ENCODE measurements at regions not wholly inside any gene's neighbourhood (a gene's known extent, or its start where the extent isn't known, plus 50 kb on each side); places are given as distances from the start of the nearest gene placed in this dataset.

DNA sequence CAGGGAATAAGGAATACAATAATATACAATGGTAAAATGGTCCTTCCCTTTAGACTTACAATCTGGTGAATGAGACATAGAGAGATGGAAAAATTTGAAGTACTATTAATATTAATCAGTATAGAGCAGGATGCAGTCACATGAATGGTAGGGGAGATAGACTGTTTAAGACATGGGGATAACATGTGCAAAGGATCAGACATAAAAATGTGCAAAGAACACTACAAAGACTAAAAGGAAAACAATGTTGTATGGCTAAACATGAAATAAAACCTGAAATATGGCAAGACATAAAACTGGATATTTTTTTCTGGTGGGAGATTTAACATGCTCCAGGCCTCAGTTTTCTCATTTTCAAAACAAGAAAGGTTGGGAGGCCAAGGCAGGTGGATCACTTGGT lies 182.4 kb upstream of the DPT start:
- in situ Hi-C loops (cut with HindIII; ENCODE audit: low sequenced_read_pairs), result no loop called here

DNA sequence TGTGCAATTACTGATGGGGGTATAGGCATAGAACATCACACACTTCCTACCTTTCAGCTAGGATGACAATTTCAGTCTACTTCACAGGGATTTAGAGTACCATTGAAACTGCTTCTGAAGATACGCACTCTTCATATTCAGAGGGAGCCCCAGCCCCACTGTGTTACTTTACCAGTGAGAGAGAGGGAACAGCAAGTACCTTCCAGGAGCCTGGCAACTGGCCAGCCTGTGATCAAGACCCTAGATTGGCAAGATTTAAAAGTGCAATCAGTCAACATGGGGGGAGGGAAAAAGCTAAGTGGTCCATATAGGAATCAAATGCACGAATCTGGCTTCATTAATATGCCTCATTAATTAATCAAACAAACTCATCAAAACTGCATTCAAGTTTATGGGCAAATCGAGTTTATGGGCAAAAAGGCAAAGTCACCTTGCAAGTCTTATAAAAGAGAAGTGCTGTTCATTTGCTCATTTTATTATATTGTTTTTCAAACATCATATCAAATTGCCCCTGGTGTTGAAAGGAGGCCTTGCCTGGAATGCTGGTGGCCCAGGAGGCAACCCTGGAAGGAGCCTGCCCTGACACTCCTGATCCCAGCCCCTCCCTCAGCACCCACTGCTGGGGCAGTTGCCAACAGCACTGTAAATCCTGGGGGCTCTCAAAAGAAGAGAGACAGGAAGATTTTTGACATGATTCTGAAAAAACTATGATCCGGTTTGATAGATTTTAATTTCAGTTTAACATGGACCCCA lies 184.9 kb upstream of the DPT start:
- in situ Hi-C loops (cut with HindIII; ENCODE audit: low sequenced_read_pairs), result no loop called here

DNA sequence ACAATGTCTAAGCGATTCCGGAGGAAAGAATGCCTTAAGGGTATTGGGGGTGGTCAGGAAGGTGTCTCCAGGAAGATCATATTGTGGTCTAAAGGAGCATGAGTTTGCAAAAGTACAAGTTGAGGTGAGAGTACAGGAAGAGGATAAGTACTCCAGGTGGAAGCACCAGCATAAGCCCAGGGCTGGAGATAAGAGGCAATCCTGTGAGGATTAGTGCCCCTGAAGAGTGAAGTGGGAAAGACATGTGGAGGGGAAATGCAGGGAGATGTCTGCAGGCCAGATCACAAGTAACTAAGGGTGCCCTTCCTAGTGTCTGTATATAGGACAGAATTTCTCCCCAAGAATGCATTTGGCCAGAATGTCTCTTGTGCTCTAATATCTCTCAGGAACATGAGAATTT lies 188.3 kb upstream of the DPT start:
- in situ Hi-C loops (cut with HindIII; ENCODE audit: low sequenced_read_pairs), result no loop called here

DNA sequence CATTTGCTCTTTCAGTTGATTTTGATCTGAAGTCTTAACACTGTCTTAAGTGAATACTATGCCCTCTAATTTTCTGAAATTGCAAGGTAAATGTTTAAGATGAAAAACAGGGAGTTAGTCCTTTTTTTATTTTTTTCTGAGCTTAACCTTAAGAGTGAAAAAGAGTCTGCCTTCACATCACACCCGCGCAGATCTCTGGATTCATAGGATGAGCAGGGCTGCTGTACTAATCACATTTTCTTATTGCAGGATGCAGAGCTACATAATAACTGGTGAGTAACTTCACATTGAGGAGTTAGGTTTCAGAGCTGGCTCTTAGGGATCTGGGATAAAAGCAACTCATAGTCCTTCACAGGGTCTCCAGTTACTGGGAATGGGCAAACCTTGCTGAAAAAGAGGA lies 188.7 kb upstream of the ATP1B1 start:
- in situ Hi-C loops (cut with HindIII; ENCODE audit: low sequenced_read_pairs), result no loop called here

DNA sequence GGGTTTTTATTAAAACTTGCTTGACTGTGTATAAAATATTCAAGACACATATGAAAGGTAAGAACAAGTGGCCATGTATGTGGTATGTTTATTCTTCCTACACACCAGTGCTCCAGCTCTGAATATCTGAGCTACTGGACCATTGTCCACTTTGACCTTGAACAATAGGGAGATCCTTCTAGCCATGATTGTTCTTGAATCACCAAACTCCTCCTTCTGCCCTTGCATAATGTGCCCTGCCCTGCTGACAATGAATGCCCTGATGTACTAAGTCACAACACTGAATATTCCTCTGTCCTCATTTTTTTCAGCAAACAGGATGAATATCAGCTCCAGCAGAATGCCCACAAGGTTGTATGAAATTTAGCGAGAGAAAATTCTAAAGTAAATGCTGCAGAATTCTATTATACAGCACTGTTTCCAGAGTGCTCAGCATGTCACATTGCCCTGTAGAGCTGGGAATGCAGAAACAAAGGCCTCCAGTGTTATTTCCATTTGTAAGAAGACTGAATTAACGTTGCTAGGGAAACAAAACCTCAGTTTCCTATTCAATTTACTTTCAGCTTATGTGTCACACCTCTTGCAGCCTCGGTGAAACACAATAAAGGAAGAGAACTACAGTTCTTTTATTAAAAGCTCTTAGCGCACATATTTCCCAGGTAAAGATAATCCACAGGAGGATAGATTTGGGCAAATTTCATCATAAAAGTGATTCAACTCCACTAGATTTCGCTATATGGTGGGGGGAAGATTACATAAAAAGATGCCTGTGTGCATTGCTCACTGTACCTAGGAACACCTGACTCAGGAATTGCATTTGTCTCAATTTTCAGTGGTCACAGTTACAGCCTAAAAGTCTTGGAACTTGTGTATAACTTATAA lies 187.4 kb upstream of the ATP1B1 start:
- in situ Hi-C loops (cut with HindIII; ENCODE audit: low sequenced_read_pairs), result no loop called here

DNA sequence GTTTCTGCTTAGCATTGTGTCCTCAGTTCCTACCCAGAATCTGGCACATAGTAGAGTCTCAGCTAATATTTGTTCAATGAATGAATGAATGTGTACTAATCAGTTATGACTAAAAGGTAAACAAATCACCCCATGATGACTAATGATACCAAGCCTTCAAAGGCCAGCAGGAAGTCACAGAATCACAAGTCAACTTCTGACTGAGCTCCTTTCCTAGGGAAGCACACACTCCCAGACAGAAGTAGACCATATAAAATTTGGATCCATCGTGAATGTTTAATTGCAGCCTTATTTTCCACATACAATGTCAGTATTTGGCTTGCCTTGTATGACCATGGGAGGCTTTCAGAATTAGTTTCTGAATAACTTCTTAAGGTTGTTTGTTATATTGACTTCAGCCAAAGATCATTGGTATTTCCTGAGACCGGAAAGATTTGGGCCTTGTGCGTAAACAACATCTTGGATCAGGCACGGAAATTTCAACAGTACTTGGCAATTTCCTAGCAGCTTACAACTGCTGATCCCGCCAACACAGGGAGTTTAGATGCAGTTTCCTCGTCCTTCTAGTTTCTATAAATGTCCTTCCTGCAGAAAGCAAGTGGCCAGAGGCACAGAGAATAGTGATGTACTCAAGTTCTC lies 185.9 kb upstream of the ATP1B1 start:
- in situ Hi-C loops (cut with HindIII; ENCODE audit: low sequenced_read_pairs), result no loop called here

DNA sequence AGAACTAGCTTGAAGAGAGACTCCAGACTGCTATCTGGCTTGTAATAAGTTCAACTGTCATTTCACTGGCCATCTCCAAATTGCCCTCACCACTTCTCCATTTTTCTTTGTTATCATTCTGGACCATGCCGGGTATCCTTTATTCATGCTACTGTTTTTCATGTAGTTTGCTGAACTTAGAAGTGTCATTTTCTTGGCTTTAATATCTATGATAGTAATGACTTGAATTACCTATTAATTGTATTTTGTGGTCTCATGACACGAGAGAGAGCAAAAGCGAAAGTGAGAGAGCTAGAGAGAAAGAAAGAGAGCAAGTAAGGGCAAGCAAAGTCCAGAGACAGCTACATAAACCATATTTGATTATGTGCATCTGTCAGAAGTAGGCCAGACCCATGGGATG lies 184.9 kb upstream of the ATP1B1 start:
- in situ Hi-C loops (cut with HindIII; ENCODE audit: low sequenced_read_pairs), result no loop called here

DNA sequence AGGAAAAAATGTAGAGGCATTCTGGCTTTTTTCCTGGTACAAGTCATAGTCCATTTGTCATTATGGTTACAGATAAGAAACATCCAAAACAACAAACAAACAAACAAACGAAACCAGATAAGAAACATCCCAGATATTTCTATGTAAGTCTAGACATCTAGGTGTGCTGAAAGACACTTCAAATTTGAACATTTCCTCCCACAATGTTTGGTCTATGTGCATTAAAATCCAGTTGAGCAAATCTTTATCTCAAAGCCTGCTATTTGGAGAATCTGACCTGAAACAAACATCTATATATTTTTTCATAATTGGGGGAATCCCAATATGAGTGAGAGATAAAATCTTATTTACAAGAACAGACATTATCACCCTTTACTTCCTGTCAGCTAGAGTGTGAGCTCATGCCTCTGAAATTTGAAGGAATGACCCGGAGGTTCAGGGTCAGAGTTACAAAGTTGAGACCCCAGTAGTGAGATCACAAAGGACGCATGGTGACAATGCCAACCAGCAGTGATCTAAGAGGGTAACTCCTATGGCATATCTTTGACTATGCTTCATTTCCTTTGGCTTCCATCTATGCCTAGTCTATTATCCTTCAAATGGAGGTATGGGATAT lies 182.9 kb upstream of the ATP1B1 start:
- in situ Hi-C loops (cut with HindIII; ENCODE audit: low sequenced_read_pairs), result no loop called here

DNA sequence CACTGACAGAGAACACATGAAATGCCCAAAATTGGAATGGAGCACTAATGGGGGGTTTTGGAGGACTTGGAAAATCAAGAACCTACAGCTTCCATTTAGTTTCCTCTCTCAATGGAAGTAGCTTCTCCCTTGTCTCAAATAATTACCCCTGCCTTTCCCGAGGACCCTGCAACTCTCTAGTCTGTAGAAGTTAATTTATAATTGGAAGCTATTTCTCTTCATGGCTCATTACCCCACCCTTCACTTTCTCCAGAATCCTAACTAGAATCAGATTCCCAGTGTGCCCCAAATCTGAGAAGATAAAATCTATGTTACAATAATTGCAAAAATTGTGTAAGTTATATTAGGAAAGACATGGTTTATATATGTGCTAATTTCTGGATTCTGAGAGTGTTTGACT lies 181.5 kb upstream of the ATP1B1 start:
- in situ Hi-C loops (cut with HindIII; ENCODE audit: low sequenced_read_pairs), result no loop called here

DNA sequence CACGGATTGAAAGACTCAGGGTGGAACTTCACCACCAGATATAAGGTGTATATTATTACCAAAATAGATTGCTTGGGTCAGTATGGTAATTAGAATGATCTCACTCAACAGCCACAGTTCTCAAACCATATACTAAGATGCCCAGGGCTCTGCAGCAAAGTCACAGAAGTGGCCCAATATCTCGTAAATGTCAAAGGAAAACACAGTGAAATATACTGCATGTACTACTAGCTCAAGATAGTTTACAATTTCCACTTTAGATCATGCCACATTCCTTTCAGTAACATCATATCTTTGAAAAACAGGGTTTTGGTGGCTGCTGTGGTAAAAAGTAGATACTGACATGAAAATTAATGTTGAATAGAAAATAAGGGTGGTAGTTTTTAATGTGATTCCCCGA lies 180.3 kb upstream of the ATP1B1 start:
- in situ Hi-C loops (cut with HindIII; ENCODE audit: low sequenced_read_pairs), result no loop called here

DNA sequence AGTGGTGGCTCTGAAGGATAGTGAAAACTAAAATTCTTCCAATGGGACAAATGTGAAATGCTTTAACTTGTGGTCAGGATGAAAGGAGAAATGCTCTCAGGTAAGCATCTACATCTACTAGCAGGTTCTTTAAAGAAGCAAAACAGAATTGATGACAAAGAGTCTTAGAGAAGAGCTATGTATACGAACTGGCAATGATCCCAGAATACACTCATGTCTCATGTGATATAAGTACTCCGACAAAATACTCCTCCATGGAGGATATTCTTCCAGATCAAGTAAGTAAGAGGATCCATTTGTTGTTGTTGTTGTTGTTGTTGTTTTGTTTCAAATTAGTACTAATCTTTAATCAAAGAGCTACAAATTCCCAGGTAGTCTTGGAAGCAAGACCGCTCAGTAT lies 174.0 kb upstream of the ATP1B1 start:
- in situ Hi-C loops (cut with HindIII; ENCODE audit: low sequenced_read_pairs), result no loop called here

DNA sequence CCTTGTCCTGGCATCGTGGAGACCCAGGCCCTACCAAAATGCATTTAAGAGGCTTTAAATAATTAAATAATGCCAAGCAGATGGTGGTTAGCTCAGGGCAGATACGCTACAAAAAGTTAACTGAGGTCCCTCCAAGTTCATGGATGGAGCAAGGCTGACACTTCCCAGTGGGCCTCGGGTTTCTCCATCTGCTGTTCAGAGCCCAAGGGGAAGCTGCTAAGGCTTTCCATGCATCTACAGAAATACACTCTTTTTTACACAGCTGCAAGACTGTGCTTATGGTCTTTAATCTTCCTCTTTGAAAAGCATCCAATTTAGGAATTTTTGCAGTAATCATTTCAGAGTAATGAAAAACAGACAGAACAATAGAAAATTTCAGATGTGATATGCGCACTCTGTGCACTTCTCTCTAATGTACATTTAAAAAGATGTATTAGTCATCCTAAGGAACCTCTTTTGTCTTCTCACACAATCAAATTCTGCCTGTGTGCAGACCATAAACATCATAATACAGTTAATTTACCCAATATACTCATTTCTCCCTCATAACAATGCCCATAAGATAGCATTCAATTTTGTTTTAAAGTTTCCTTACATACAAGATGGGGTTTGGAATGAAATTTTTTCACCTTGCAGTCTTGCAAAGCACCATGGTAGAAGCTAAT lies 173.2 kb upstream of the ATP1B1 start:
- in situ Hi-C loops (cut with HindIII; ENCODE audit: low sequenced_read_pairs), result no loop called here

DNA sequence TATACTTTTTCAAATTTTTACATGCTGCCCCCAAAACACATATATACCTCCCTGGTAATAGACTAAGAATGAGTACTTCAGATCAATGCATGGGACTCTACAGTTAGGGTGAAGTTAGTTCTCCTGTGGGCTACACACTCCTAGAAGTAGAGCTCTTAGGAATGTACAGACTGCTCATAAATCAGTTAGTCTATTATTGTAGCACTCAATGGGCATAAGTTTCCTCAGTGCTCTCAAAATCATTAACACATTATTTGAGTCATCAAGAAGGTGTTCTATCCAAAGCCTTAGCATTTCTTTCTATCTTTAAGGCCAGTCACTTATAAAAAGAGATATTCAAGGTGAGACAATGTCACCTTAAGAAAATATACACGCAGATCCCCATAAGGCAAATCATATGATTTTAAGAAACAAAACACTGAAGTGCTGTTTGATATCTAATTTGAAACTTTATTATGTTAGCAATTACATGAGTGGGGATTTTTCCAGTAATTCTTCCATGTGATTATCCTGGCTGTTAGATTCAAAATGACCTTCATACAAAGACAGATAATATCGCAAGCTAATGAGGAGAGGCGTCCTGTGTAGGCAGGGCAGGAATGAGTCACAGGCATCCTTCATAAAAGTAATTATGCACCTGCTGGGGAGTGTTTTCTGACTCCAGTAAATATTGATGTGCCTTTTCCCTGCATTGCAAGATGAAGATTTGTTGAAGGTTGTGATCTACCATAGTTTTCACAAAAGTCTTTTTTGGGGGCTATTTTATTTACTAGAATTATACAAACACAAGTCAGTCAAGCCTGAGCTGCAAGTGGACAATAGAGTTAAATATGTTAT lies 167.2 kb upstream of the ATP1B1 start:
- in situ Hi-C loops (cut with HindIII; ENCODE audit: low sequenced_read_pairs), result no loop called here

DNA sequence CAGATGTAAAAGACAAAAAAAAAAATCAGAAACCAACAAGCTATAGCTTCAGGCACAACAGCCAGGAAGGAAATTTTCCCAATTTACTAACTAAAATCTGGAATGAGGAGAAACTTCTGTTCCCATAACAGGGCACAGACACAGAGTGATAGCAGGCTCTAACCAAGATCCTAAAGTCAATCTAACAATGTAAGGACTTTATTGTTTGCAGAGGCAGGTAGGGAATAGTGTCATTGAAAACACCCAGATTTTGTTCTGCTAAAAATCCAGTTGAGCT lies 166.6 kb upstream of the ATP1B1 start:
- in situ Hi-C loops (cut with HindIII; ENCODE audit: low sequenced_read_pairs), result no loop called here

DNA sequence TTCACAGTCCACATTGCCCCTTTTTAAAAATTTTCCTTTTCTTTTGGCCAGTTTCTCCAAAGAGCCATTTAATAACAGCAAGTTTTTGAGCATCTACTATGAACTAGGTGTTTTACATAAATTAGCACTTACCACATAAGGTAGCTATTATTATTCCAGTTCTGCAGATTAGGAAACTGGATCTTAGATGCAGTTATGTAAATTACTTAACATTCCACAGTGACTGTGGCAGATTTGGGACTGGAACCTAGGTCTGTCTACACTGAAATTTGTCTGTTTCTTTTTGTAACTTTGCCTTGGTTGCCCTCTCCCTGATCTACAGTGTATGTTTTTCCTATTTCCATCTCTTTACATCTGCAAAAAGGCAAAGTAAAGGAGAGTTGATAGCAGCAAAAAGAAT lies 164.8 kb upstream of the ATP1B1 start:
- in situ Hi-C loops (cut with HindIII; ENCODE audit: low sequenced_read_pairs), result no loop called here

DNA sequence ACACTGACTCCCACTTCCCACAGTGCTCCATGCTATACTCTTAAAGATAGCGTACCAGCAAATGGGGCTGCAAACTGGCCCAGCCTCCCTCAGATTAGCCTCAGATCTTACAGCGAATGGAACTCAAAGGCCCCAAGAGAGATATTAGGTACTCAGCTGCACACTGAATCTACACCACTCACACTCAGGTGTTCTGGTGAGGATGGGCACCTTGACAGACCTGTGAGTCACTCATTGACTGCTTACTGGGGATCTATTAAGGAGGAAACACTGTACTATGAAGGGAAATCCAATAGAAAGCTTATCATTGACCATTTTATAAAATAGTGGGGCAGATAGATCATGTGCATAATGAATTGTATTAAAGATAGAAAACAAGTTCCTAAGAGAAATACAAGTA lies 164.3 kb upstream of the ATP1B1 start:
- in situ Hi-C loops (cut with HindIII; ENCODE audit: low sequenced_read_pairs), result no loop called here

DNA sequence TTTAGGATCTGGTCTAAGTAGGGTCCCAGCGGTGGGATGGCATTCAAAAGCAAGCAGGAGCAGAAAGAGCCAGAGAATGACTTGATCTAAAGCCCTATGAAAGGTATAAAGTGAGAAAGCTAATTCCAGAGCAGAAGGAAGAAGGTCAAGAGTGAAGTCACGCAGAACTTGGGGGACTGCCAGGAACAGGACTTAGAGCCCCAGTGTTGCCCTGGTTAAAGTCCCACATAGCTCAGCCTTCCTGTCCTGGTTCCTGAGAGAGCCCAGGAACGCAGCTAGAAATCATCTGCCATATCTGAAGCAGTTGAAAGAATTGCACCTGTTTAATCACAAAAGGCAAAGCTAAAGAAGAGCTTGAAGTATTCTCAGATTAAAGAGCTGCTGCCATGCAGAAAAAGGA lies 160.6 kb upstream of the ATP1B1 start:
- in situ Hi-C loops (cut with HindIII; ENCODE audit: low sequenced_read_pairs), result loop anchor here (5.0 kb wide), 1 partner anchor 39 kb away; no protein-coding TSS in a partner anchor

DNA sequence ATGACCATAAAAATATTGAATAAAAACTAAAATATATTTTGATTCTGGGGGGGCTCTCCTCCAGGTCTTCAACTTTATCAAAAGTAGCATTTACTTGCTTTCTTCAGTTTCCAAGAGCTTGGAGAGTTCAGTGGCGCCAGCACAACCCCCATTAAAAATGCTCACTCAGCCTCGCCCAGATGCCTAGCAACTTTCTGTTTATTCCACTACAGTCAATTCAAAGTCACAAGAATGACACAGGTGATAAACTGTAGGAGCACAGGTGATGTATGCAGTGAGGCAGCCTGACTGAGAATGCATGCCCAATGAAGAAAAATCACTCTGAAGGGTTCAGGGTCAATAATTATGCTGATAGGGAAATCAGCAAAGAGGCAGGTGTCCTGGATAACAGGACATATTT lies 159.4 kb upstream of the ATP1B1 start:
- in situ Hi-C loops (cut with HindIII; ENCODE audit: low sequenced_read_pairs), result loop anchor here (5.0 kb wide), 1 partner anchor 40 kb away; no protein-coding TSS in a partner anchor

DNA sequence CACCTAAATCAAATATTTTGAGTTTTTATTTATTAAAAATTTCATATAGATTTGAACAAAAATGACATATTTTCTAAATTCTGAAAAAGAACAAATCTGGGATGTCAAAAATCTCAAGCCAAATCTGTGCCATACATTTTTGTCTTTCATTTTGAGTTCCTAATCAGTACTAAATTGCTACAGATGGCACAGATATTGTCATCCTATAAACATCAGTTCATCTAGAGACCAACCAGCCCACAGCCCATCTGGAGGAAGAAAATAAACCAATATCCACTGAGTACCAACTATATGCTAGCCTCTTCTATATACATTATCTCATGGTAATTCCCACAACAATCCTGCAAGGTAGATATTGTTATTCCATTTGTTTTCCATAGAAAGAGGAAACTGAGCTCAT lies 156.8 kb upstream of the ATP1B1 start:
- in situ Hi-C loops (cut with HindIII; ENCODE audit: low sequenced_read_pairs), result loop anchor here (5.0 kb wide), 1 partner anchor 42 kb away; no protein-coding TSS in a partner anchor

DNA sequence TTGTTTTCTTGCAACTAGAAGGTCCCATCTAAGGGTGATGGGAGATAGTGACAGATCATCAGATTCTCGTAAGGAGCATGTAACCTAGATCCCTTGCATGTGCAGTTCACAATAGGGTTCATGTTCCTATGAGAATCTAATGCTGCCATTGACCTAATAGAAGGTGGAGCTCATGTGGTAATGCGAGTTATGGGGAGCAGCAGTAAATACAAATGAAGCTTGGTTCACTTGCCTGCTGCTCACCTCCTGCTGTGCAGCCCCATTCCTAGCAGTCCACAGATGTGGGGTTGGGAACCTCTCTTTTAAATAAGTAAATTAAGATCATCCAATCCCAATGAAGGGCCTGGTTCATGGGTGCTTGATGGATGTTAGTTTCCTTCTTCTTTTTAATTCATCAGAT lies 148.7 kb upstream of the ATP1B1 start:
- in situ Hi-C loops (cut with HindIII; ENCODE audit: low sequenced_read_pairs), result no loop called here

Data from endothelial cell of hepatic sinusoid (primary cell).